CD4-positive, CD25-positive, alpha-beta regulatory T cell (primary cell): ENCODE measurements at regions not wholly inside any gene's neighbourhood (a gene's known extent, or its start where the extent isn't known, plus 50 kb on each side); places are given as distances from the start of the nearest gene placed in this dataset.
"Not testable (repeated sequence)": the region's sequence is repeated elsewhere in the genome, so short reads cannot be mapped to it uniquely, and the experiment has no call there.

Experiments
- ATAC-seq, 2 donors: fragments of 150-1000 bp; cut with Tn5 transposase; one replicate each; pipeline ENCODE4 v1.10.0; 2021; ENCODE audit warnings: low read depth in 2 of 2, moderate number of reproducible peaks in 2 of 2, moderate library complexity in 1 of 2
- DNase-seq, 3 donors: peaks; one replicate each; pipeline versions ENCODE4 v3.0.0 to v3.0.0-alpha.2; 2012 to 2022; ENCODE audit warnings: mixed read lengths in 1 of 3
- H3K27ac ChIP-seq: one replicate; pipeline ENCODE4 v1.7.0; 2013; ENCODE audit warnings: mild to moderate bottlenecking, low read length; ENCODE audit not compliant: insufficient read depth, poor library complexity, severe bottlenecking
- H3K27me3 ChIP-seq: one replicate; pipeline ENCODE4 v1.7.0; 2013; ENCODE audit warnings: low read length; ENCODE audit not compliant: control insufficient read depth, insufficient read depth
- H3K36me3 ChIP-seq: one replicate; pipeline ENCODE4 v1.7.0; 2013; ENCODE audit warnings: mild to moderate bottlenecking, low read length, moderate library complexity; ENCODE audit not compliant: control insufficient read depth, insufficient read depth
- H3K4me1 ChIP-seq: 2 replicates; pipeline ENCODE4 v1.7.0; 2013; ENCODE audit warnings: mild to moderate bottlenecking, low read length; ENCODE audit not compliant: insufficient read depth, control insufficient read depth, poor library complexity, severe bottlenecking
- H3K4me3 ChIP-seq: one replicate; pipeline ENCODE4 v1.7.0; 2013; ENCODE audit warnings: low read depth, mild to moderate bottlenecking, low read length, moderate library complexity
- H3K9me3 ChIP-seq, 2 experiments: 1 replicate in 1 of 2; 2 replicates in 1 of 2; pipeline ENCODE4 v1.7.0; 2013; ENCODE audit warnings: low read length in 2 of 2, mild to moderate bottlenecking in 1 of 2, moderate library complexity in 1 of 2; ENCODE audit not compliant: control insufficient read depth in 2 of 2
- H3K27ac Mint-ChIP-seq, 3 donors: one replicate each; pipeline ENCODE4 v1.8.0; 2020 to 2022; ENCODE audit warnings: mild to moderate bottlenecking in 3 of 3, mixed read lengths in 3 of 3, moderate library complexity in 2 of 3
- H3K27me3 Mint-ChIP-seq: one replicate; pipeline ENCODE4 v1.8.0; 2022; ENCODE audit warnings: mild to moderate bottlenecking, mixed read lengths
- H3K36me3 Mint-ChIP-seq: one replicate; pipeline ENCODE4 v1.8.0; 2020; ENCODE audit warnings: mixed read lengths
- H3K4me1 Mint-ChIP-seq, 4 donors: one replicate each; pipeline ENCODE4 v1.8.0; 2020 to 2022; ENCODE audit warnings: mixed read lengths in 4 of 4, mild to moderate bottlenecking in 1 of 4
- H3K4me3 Mint-ChIP-seq, 4 donors: one replicate each; pipeline ENCODE4 v1.8.0; 2020 to 2022; ENCODE audit warnings: mild to moderate bottlenecking in 4 of 4, mixed read lengths in 4 of 4, moderate library complexity in 3 of 4
- H3K9me3 Mint-ChIP-seq, 7 donors: one replicate each; pipeline ENCODE4 v1.8.0; 2020 to 2022; ENCODE audit warnings: mixed read lengths in 7 of 7, mild to moderate bottlenecking in 3 of 7, moderate library complexity in 2 of 7

GRCh38 chr15:89021224-89021623 lies 67.0 kb upstream of the ABHD2 start:
- peak overlapping the region in 1 of 3 donors; percentile 41 for H3K27ac Mint-ChIP-seq
- peaks cover 0 to 4% (median 0%) of the 10 kb centered on the region in 7 donors for H3K9me3 Mint-ChIP-seq
- ATAC-seq: no peak
- no peak overlapping the region for H3K4me3 Mint-ChIP-seq
- H3K36me3 ChIP-seq: no peaks in the 10 kb centered on the region
- H3K27ac ChIP-seq: no peak overlapping the region
- peaks cover 56% of the 10 kb centered on the region for H3K27me3 Mint-ChIP-seq
- peaks cover 11% of the 10 kb centered on the region for H3K4me1 ChIP-seq
- H3K4me3 ChIP-seq: no peak overlapping the region
- no peaks in the 10 kb centered on the region for H3K36me3 Mint-ChIP-seq
- H3K27me3 ChIP-seq: no peaks in the 10 kb centered on the region
- H3K9me3 ChIP-seq: no peaks in the 10 kb centered on the region
- peaks cover 5 to 22% (median 13%) of the 10 kb centered on the region in 4 donors for H3K4me1 Mint-ChIP-seq
- DNase-seq: no peak

GRCh38 chr15:89021886-89022285 lies 66.4 kb upstream of the ABHD2 start:
- H3K36me3 Mint-ChIP-seq, H3K27ac Mint-ChIP-seq: not testable (repeated sequence)
- H3K4me1 Mint-ChIP-seq: peaks cover 4 to 17% (median 9%) of the 10 kb centered on the region in 4 donors

GRCh38 chr15:89023311-89023961 lies 64.8 kb upstream of the ABHD2 start:
- no peak for ATAC-seq
- Histone ChIP-seq H3K27me3 (no peaks in the 10 kb centered on the region), H3K4me1 (no peaks in the 10 kb centered on the region), H3K4me3 (no peak overlapping the region), H3K27ac (no peak overlapping the region), H3K36me3 (no peaks in the 10 kb centered on the region), H3K9me3 (no peaks in the 10 kb centered on the region)
- Mint-ChIP-seq H3K9me3 (peaks cover 0 to 4% (median 0%) of the 10 kb centered on the region in 7 donors), H3K27ac (no peak overlapping the region), H3K36me3 (no peaks in the 10 kb centered on the region), H3K4me3 (no peak overlapping the region), H3K27me3 (peaks cover 50% of the 10 kb centered on the region), H3K4me1 (peaks cover 0 to 3% (median 0%) of the 10 kb centered on the region in 4 donors)
- no peak for DNase-seq

More at GRCh38 chr15:89021886-89022285, 66.4 kb upstream of the ABHD2 start:
- H3K4me3 Mint-ChIP-seq, H3K27me3 ChIP-seq, H3K4me3 ChIP-seq, ATAC-seq, H3K9me3 Mint-ChIP-seq, H3K9me3 ChIP-seq, H3K36me3 ChIP-seq, H3K27ac ChIP-seq, DNase-seq: not testable (repeated sequence)
- peaks cover 11% of the 10 kb centered on the region for H3K4me1 ChIP-seq
- peaks cover 52% of the 10 kb centered on the region for H3K27me3 Mint-ChIP-seq

- H3K36me3 ChIP-seq: no peaks in the 10 kb centered on the region
- no peaks in the 10 kb centered on the region for H3K36me3 Mint-ChIP-seq
- DNase-seq: no peak
These were observed 63.8 kb upstream of the ABHD2 start for GRCh38 chr15:89024418-89024817.

DNA sequence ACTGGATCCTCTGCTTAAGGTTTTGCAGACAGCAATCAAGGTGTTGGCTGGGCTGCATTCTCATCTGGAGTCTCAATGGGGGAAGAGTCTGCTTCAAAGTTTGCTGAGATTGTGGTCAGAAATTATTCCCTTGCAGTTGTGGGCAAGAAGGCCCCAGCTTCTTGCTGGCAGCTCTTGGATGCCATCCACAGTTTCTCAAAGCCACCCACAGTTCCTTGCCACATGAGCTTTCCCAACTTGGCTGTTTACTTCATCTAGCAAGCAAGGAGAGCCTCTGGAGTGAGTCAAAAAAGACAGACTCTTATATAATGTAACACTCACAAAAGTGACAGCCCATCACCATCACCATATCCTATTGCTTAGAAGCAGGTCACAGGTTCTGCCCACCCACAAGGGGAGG lies 62.1 kb upstream of the ABHD2 start:
- H3K4me3 Mint-ChIP-seq: no peak overlapping the region
- H3K9me3 Mint-ChIP-seq: peaks cover 0 to 4% (median 0%) of the 10 kb centered on the region in 7 donors
- DNase-seq (no peak), ATAC-seq (no peak)
- H3K4me1 ChIP-seq: no peaks in the 10 kb centered on the region
- no peaks in the 10 kb centered on the region for H3K27me3 ChIP-seq
- H3K27me3 Mint-ChIP-seq: peaks cover 39% of the 10 kb centered on the region
- H3K4me1 Mint-ChIP-seq: peaks cover 0 to 5% (median 0%) of the 10 kb centered on the region in 4 donors
- no peak overlapping the region for H3K27ac Mint-ChIP-seq
- H3K36me3 ChIP-seq: no peaks in the 10 kb centered on the region
- no peaks in the 10 kb centered on the region for H3K9me3 ChIP-seq
- H3K36me3 Mint-ChIP-seq: no peaks in the 10 kb centered on the region
- H3K4me3 ChIP-seq: no peak overlapping the region
- no peak overlapping the region for H3K27ac ChIP-seq

More at GRCh38 chr15:89024418-89024817, 63.8 kb upstream of the ABHD2 start:
- Histone ChIP-seq H3K4me3 (no peak overlapping the region), H3K27ac (no peak overlapping the region), H3K9me3 (no peaks in the 10 kb centered on the region), H3K27me3 (no peaks in the 10 kb centered on the region), H3K4me1 (no peaks in the 10 kb centered on the region)
- peaks cover 47% of the 10 kb centered on the region for H3K27me3 Mint-ChIP-seq
- no peak overlapping the region for H3K27ac Mint-ChIP-seq
- H3K4me3 Mint-ChIP-seq: no peak overlapping the region
- no peak for ATAC-seq
- H3K9me3 Mint-ChIP-seq: peaks cover 0 to 4% (median 0%) of the 10 kb centered on the region in 7 donors
- H3K4me1 Mint-ChIP-seq: peaks cover 0 to 2% (median 0%) of the 10 kb centered on the region in 4 donors

- H3K4me1 Mint-ChIP-seq: peaks cover 0 to 5% (median 0%) of the 10 kb centered on the region in 4 donors
- H3K9me3 ChIP-seq: no peaks in the 10 kb centered on the region
- no peak overlapping the region for H3K27ac Mint-ChIP-seq
- H3K4me3 Mint-ChIP-seq: no peak overlapping the region
- H3K36me3 Mint-ChIP-seq: no peaks in the 10 kb centered on the region
- ATAC-seq (no peak), DNase-seq (no peak)
- H3K4me1 ChIP-seq: no peaks in the 10 kb centered on the region
- no peaks in the 10 kb centered on the region for H3K27me3 ChIP-seq
- H3K9me3 Mint-ChIP-seq: peaks cover 0 to 4% (median 0%) of the 10 kb centered on the region in 7 donors
- no peak overlapping the region for H3K27ac ChIP-seq
- no peak overlapping the region for H3K4me3 ChIP-seq
- H3K36me3 ChIP-seq: no peaks in the 10 kb centered on the region
- peaks cover 35% of the 10 kb centered on the region for H3K27me3 Mint-ChIP-seq
These were observed 60.2 kb upstream of the ABHD2 start for GRCh38 chr15:89028036-89028435.

DNA sequence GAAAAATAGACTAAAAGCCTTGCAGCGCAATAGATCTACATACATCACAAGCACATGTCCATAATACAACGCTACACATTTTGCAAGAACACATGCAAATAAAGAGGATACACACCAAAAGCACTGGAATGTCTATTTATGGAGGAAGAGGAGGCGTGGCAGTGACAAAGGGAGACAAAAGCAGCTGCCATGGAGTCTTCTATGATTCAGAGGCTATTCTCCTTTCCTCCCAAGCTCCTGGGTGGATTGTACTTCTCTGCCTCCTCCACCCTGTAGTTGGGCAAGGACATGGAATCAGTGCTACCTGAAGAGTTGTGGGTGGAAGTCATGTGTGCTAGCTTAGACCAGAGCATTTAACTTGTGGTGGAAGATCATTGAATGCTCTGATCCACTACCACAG lies 57.9 kb upstream of the ABHD2 start:
- no peaks in the 10 kb centered on the region for H3K4me1 ChIP-seq
- peaks cover 0 to 2% (median 0%) of the 10 kb centered on the region in 7 donors for H3K9me3 Mint-ChIP-seq
- DNase-seq: no peak

More for the DNA sequence above, 57.9 kb upstream of the ABHD2 start:
- Histone ChIP-seq H3K4me3 (no peak overlapping the region), H3K9me3 (no peaks in the 10 kb centered on the region), H3K36me3 (no peaks in the 10 kb centered on the region), H3K27me3 (peaks cover 4% of the 10 kb centered on the region), H3K27ac (no peak overlapping the region)
- Mint-ChIP-seq H3K27me3 (peaks cover 37% of the 10 kb centered on the region), H3K27ac (peak overlapping the region in 1 of 3 donors; percentile 21), H3K36me3 (no peaks in the 10 kb centered on the region), H3K4me3 (no peak overlapping the region), H3K4me1 (peaks cover 0 to 5% (median 0%) of the 10 kb centered on the region in 4 donors)
- no peak for ATAC-seq
